H54 (cell line): ENCODE measurements at regions not wholly inside any gene's neighbourhood (a gene's known extent, or its start where the extent isn't known, plus 50 kb on each side); places are given as distances from the start of the nearest gene placed in this dataset.
A peak's percentile ranks its signal among the peaks of the same experiment; 100 is the strongest.
"Not testable (repeated sequence)": the region's sequence is repeated elsewhere in the genome, so short reads cannot be mapped to it uniquely, and the experiment has no call there.

Experiments used
- DNase-seq: peaks from one replicate; pipeline ENCODE4 v3.0.0; 2011; ENCODE audit warnings: low spot score, mixed read lengths; ENCODE audit not compliant: insufficient read length
- FAIRE-seq: peaks from 3 replicates; lab custom pipeline; 2011; peaks lifted over from hg19 to GRCh38; lab: Jason Lieb, UNC
- POLR2A ChIP-seq: IDR thresholded peaks from 2 replicates; pipeline ENCODE4 v1.6.1; 2011; ENCODE audit warnings: low read depth, mild to moderate bottlenecking, low read length

- DNase-seq (no peak), FAIRE-seq (no peak)
- no peak for TF ChIP-seq POLR2A
These were observed 105.3 kb downstream of the TMEM167A start for GRCh38 chr5:82971901-82972300.

- DNase-seq, FAIRE-seq: not testable (repeated sequence)
These were observed 106.0 kb downstream of the TMEM167A start for GRCh38 chr5:82971034-82971806.

GRCh38 chr5:82969221-82969976 lies 107.8 kb downstream of the TMEM167A start:
- FAIRE-seq, DNase-seq: not testable (repeated sequence)

GRCh38 chr5:82967072-82967471 lies 110.1 kb downstream of the TMEM167A start:
- no peak for TF ChIP-seq POLR2A
- no peak for FAIRE-seq
- DNase-seq = no peak

GRCh38 chr5:82959466-82959865 lies 117.7 kb downstream of the TMEM167A start:
- DNase-seq = no peak
- no peak for TF ChIP-seq POLR2A
- FAIRE-seq = no peak

GRCh38 chr5:82956600-82956999 lies 120.6 kb downstream of the TMEM167A start:
- TF ChIP-seq POLR2A = no peak
- FAIRE-seq = no peak
- no peak for DNase-seq

GRCh38 chr5:82952326-82952725 lies 124.9 kb downstream of the TMEM167A start:
- no peak for TF ChIP-seq POLR2A
- no peak for DNase-seq

GRCh38 chr5:82944267-82944666 lies 132.9 kb downstream of the TMEM167A start:
- FAIRE-seq, DNase-seq: not testable (repeated sequence)

More at GRCh38 chr5:82952326-82952725, 124.9 kb downstream of the TMEM167A start:
- peak; percentile 65 for FAIRE-seq

GRCh38 chr5:82942083-82942881 lies 134.9 kb downstream of the TMEM167A start:
- TF ChIP-seq POLR2A = no peak
- FAIRE-seq (no peak), DNase-seq (no peak)

GRCh38 chr5:82938901-82939725 lies 138.1 kb downstream of the TMEM167A start:
- DNase-seq (no peak), FAIRE-seq (no peak)
- no peak for TF ChIP-seq POLR2A

GRCh38 chr5:82932473-82933220 lies 144.5 kb downstream of the TMEM167A start:
- FAIRE-seq, DNase-seq: not testable (repeated sequence)

GRCh38 chr5:82931110-82931509 lies 146.1 kb downstream of the TMEM167A start:
- FAIRE-seq (peak; percentile 41), DNase-seq (no peak)
- TF ChIP-seq POLR2A = no peak

GRCh38 chr5:82925061-82925411 lies 152.2 kb downstream of the TMEM167A start:
- no peak for TF ChIP-seq POLR2A
- FAIRE-seq (no peak), DNase-seq (no peak)
